Peyer's patch (tissue), 4 donors: ENCODE measurements at regions not wholly inside any gene's neighbourhood (a gene's known extent, or its start where the extent isn't known, plus 50 kb on each side); places are given as distances from the start of the nearest gene placed in this dataset.

Source experiments
- CTCF ChIP-seq, 6 experiments: fragments of 450-650 bp in 4 of 6; fragments of 200-600 bp in 2 of 6; sonication (generic) in 1 of 6; IDR thresholded peaks; one replicate each; pipeline ENCODE4 v1.5.1; 2017 to 2019; ENCODE audit warnings: antibody characterized with exemption in 6 of 6, mild to moderate bottlenecking in 3 of 6, moderate library complexity in 1 of 6
- POLR2A ChIP-seq, 2 donors: fragments of 450-650 bp; IDR thresholded peaks; one replicate each; pipeline ENCODE4 v1.5.1; 2017; ENCODE audit warnings: antibody characterized with exemption in 2 of 2, mild to moderate bottlenecking in 2 of 2, moderate library complexity in 2 of 2

- TF ChIP-seq POLR2A (IDR thresholded peaks at IDR 0.05) = no peak
- TF ChIP-seq CTCF (IDR thresholded peaks at IDR 0.05) = peak in 4 of 6 experiments; percentile 5 to 46 (median 46)
These were observed 681.8 kb downstream of the SEMA5A start for GRCh38 chr5:8864053-8864452.
